GM21786 (cell line): ENCODE measurements at regions not wholly inside any gene's neighbourhood (a gene's known extent, or its start where the extent isn't known, plus 50 kb on each side); places are given as distances from the start of the nearest gene placed in this dataset.

Source experiments
- ATAC-seq: cut with Tn5 transposase; IDR thresholded peaks from one replicate; pipeline ENCODE4 v1.9.1; 2021; ENCODE audit not compliant: unreplicated experiment

DNA sequence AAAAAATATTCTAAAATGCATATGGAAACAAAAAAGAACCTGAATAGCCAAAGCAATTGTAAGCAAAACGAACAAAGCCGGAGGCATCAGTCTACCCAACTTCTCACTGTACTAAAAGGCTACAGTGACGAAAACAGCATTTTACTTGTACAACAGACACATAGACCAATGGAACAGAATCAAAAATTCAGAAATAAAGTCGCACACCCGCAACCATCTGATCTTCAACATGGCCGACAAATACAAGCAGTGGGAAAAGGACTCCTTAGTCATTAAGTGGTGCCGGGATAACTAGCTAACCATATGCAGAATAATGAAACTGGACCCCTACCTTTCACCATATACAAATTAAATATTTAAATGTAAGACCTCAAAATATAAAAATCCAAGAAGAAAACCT, 203.9 kb upstream of the PPFIA2 start:
- ATAC-seq: no peak

DNA sequence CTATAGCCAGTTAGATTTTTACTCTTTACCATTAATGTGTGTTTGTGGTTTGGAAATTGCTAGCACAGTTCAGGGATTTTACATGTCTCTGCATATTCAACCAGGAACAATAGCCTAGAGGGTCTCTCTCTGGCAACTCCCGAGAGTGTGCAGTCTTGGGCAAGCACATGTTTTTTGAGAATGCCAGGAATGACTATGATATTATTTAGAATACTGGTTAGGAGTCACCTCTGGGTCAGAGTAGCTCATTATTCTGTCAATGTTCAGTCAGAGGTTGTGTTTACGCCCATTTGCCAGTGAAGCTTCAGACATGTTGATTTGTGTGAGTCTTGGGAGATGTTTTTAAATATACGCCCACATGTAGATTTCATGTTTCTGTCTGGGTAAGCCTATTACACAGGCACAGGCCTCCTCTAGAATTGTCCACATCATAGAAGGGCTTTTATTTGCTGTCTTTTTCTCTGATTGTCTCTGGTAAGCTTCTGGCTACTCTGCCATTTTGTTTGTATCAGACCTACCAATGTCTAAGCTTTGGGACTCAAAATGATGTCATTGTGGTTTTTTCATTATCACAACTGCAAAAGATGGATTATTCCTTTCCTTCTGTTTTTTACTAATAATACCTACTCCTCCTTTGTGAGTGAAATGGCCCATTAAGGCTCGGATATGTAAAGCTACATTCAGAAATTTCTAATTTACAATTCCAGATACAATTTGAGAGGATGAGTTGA, 203.1 kb upstream of the PPFIA2 start:
- ATAC-seq: no peak

DNA sequence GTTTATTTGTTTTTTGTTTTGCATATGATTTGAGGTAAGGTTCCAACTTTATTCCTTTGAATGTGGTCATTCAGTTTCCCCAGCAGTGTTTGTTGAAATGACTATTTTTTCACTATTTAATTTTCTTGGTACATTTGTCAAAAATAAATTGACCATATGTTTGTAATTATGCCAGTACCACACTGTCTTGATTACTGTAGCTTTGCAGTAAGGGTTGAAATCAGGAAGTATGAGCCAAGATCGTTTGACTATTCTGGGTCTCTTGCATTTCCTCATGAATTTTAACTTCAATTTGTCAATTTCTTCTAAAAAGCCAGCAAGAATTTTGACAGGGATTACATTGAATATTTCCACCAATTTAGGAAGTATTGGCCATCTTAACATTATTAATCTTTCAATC, 199.3 kb upstream of the PPFIA2 start:
- ATAC-seq: no peak

DNA sequence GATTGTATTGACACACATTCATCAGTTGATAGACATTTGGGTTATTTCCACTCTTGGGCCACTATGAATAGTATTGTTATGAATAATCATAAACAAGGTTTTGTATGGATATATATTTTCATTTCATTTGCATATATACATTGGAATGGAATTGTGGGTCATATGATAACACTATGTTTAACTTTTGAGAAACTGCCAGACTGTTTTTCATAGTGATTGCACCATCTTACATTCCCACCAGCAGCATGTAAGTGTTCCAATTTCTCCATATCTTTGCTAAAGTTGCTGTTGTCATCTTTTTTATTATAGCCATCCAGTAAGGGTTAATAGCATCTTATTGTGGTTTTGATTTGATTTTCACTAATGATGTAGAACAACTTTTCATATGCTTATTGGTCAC, 198.5 kb upstream of the PPFIA2 start:
- ATAC-seq: no peak

DNA sequence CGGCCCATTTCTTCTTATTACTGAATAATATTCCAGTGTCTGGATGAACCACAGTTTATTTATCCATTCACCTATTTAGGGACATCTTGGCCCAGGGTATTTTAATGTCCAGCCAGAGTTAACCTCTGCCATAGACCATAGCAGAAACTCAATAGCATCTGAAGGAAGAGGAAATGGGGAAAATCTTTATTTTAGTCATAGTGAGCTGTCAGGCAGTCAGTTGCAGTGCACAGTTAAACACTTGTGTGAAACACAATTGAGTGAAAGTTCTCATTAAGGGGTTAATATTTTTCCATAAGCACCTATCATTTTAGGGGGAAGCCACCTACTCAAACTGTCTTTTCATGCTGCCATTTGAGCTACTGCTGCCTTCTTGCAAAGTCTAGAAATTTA, 197.3 kb upstream of the PPFIA2 start:
- ATAC-seq: no peak

DNA sequence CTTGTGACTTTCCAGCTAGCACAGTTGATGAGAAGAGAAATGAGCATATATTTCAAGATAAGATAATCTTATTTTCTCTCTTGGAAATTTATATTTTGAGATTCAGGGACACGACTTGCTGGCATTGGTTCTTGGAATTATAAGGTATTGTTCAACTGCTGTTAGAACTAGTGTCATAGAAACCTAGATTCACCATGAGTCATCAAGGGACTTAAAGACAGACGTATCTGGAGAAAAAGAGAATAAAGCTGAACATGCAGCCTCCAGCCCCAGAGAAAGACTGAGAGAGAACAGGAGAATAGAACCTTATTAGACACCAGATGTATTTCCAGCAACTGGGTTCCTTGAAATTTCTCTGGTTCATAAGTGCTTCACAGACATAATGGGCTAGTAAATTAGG, 194.4 kb upstream of the PPFIA2 start:
- no peak for ATAC-seq

DNA sequence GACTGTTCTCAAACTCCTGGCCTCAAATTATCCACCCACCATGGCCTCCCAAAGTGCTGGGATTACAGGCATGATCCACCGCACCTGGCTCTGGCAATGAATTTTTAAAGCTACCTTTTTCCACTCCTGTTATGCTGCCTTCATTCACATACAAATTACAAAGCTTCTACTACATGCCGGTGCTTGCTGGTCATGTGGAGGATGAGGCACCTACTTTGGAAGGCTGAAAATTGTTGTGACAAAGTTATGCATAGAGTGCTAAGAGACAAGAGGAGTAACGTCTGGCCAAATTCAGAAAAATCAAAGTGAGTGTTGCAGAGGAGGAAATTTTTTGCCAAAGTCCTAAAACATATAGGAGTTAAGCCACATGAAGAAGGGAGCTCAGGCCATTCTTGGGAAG, 191.7 kb upstream of the PPFIA2 start:
- no peak for ATAC-seq

DNA sequence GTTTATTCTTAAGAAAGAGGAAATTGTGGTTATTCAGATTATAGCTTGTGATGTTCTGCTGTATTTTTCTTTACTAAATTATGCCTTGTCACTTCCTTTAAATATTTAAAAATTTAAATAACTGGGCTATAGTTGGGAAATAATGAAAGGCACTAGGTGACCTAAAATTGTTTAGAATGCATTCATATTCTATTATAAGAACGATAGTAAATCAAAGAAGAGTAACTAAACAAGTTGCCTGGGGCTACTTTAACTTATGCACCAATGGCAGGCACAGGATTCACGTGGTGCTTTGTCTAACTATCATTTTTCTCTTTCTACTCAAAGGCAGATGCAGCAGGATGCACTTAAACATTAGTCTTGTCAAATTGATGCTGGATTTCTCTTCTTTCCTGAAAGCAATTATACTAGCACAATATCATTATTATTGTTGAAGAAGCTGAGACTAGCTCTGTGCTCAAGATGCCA, 190.7 kb upstream of the PPFIA2 start:
- ATAC-seq: no peak

DNA sequence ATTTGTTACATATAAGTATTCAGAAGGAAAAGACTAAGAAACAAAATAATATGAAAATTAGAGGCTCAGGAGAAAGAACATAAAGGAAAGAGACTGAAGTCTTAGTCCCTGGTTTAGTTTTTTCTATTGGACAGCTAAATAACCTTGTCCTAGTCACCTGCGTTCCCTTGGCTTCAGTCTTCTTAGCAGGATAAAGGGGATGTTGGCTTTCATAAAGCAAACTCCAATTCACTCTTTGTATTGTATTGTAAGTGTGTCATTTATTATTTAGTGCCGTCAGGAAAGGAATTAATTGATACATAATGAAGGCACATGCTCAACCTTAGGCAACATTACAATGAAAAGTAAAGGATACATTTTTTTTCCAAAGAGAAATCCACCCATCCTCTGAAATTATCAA, 190.3 kb upstream of the PPFIA2 start:
- ATAC-seq: no peak

DNA sequence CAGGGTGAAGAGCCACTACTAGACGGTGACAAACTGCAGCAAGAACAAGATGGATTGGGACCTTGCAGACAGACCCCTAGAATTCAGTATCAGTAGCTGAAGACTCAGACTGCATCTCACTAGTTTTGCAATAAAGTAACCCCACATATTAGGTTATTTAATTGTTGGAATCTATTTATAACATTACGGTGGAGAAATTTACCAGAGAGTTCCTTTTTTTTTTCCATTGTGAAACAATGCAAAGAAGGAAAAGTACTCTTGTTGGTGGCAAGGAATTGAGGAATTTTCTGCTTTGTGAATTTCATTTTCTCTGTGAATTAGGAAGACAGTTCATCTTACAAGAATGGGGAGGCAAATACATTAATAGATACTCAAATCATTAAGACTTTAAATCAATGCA, 185.7 kb upstream of the PPFIA2 start:
- ATAC-seq: no peak

DNA sequence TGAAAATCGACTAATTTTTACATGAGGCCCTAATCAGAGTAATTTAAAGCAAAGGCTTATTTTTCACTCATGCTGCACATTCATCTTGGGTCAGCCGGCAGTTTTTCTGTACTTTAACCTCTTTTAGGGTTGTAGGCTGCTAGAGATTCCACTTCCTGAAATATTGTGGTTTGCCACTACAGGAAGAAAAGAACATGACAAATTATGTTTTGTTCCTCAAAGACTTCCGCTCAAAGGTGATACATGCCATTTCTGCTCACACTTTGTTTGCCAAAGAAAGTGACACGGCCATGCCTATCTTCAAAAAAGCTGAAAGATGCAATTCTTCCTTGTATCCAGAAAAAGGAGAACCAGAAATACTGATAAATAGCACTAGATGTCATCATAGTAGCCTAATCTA, 183.4 kb upstream of the PPFIA2 start:
- ATAC-seq: peak; percentile 82

DNA sequence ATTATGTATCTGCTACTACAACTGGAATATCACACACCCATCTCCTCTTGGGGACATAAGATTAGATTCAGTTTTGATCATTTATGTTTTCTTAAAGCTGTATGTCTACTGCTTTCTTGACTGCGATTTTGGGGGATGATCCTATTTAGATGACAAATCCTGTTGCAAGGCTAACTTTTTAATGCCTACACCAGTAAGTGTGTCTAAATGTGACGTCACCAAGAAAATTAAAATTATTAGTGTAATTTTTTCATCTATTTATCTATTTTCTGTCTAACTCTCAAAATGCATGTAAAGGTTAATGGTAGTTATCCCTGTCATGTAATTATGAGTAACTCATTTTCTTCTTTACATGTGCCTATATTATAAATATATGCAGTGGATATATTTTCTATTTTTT, 170.9 kb upstream of the PPFIA2 start:
- ATAC-seq: no peak

DNA sequence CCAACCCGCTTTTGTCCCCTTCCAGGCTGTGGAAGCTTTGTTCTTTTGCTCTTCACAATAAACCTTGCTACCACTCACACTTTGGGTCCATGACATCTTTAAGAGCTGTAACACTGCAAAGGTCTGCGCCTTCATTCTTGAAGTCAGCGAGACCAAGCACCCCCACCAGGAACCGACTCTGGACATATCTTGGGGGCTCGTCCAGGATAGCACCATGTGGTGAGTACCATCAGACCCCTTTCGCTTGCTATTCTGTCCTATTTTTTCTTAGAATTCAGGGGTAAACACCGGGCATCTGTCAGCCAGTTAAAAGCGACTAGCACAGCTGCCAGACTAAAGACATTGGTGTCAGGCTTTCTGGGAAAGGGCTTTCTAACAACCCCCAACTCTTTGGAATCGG, 137.6 kb upstream of the PPFIA2 start:
- ATAC-seq: no peak

DNA sequence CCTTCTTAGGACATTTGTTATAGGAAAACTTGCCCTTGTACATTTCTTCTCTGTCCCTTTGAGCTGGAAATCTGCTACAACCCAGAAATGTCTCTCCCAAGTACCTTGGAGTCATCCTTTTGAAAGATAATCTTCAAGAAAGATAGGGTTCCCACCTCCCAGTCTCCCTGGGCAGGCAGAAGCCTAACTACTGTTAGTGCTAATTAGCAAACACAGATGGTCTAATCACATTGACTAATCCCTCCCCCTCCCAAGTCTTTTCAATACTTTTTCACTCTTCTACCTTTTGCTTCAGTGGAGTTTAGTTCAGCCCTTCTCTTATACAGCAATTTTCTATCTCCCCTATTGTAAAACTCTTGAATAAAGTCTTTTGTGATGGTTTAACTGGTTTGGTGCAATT, 129.8 kb upstream of the PPFIA2 start:
- no peak for ATAC-seq

DNA sequence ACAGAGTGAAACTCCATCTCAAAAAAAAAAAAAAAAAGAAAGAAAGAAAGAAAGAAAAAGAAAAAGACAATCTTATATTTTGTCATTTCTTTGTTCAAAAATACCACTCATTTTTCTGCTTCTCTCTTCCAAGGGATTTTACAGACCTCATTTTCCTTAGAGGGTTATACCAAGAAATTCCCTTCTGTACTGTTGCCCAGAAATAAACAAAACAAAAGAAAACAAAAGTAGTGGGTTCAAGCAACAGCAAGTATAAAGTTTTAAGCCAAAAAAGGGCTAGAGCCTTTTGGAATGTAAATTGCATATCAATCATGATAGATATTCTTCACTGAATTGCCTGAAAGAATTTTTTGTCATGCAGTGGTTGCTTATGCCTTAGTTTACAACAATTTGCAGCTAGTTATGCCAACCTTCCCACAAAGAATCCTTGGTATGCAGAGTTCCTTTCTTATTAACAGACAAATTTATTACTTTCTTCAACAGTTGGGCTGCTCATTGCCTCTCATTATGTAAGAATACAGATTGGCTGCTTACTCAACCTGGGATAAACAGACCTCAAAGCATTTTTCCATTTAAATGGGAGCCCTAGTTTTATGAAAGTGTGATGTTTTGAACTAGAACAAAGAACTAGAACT, 129.1 kb upstream of the PPFIA2 start:
- ATAC-seq: no peak

DNA sequence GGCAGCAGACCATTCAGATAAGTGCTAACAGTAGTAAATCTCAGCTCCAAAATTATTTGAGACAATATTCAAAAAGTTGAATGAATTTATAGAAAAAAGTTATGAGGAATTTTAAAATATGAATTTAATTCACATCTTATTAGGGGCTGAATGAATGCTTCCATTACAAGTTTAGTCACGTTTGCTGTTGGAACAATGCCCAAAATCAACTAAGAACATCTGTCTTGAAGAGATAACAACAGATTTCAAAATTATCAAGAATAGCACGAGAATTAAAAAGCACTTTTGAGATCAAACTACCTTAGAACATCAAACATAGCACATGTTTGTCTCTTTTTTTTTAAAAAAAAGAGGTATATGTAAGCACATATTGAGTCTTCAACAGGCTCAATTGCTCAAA, 115.4 kb upstream of the PPFIA2 start:
- no peak for ATAC-seq

DNA sequence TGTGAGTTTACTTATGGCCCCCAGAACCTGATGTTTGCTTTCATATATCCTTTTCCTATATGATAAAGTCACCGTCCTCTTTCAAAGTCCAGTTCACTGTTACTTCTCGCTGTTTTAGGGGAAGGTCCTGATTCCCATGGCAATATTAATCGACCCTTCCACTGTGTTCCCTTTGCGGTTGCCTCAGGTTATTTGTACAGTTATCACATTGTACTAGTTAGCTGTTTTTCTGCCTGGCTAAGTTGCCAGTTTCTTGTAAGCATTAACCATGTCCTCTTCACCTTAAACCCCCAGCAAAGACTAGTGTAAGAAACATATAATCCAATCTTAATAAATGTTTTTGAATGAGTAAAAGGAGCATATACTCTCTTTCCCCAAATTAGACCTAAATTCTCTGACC, 115.0 kb upstream of the PPFIA2 start:
- no peak for ATAC-seq

DNA sequence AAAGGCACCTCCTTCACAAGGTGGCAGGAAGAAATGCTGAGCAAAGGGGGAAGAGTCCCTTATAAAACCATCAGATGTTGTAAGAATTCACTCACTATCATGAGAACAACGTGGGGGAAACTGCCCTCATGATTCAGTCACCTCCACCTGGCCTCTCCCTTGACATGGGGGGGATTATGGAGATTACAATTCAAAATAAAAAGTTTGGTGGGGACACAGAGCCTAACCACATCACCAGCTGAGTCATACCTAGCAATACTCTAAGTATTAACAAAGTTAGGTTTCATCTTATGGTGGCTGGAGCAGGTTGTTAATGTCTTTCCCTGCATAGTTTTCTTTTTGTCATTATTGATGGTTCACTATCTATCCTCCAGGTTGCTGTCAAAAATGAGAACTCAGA, 113.2 kb upstream of the PPFIA2 start:
- no peak for ATAC-seq

DNA sequence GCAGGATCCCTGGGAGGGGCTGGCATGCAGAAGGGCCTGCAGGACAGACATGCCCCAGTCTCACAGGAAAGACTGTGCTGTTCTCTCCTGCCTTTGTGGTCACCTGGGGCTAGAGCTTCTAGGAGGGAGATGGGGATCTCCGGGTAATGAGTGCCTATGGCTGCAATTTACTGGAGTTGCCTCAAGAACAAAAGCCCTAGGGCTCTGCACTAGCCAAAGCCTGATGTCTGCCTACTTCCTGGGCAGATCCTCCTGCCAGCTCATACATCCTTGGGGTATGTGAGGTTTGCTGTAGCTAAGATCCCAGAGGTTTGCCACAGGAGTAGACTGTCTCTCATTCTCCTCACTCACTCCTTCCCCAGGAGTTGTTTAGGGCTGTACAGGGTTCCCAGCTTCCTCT, 106.9 kb upstream of the PPFIA2 start:
- no peak for ATAC-seq

DNA sequence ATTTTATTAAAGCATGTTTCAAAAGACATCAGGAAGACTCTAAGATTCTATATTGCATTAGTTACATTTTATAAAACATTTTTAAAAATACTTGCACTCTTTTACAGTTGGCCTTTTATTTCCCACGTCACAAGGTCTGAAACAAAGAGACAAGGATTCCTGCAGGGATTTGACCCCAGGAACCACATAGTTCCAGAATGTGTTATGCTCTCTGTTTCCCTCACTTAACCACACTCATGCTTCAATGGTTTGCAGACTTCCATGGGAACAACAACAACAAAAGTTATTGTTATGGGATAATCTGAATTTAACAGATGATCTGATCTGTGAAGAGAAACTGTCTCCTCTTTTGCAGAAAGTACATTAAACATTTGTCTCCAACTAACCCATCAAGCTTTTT, 104.3 kb upstream of the PPFIA2 start:
- ATAC-seq: no peak

DNA sequence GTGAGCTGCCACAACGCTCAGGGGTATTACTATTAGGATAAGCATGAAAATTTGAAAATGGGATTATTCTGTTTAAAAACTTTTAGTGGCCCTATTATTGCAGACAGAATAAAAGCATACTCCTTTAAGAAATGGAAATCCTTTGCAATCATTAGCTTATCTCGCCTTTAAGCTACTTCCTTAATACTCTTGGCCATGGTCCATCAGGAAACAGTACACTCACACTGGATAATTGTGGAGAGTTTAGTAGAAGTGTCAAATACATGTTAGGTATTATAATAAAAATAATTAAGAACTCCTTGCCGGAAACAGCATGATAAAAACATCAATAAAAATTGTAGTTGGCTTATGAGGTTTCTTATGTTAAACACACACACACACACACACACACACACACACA, 100.4 kb upstream of the PPFIA2 start:
- no peak for ATAC-seq

DNA sequence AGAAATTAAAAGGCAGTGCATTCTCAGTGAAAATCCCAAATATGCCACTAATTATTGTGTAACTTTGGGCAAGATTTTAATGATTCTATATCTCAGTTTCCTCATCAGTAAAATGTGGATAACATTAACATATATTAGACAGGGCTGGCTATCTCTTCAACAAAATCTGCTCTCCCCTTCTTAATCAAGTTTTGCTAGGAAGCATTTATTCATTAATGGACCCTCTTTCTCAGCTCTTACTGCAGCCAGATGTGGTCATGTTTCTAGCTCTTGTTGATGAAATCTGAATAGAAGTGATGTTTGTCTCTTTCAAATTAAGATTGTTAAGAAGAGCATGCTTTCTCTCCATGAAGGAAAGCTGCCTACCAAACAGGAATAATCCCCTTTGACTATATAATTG, 84.4 kb upstream of the PPFIA2 start:
- no peak for ATAC-seq

DNA sequence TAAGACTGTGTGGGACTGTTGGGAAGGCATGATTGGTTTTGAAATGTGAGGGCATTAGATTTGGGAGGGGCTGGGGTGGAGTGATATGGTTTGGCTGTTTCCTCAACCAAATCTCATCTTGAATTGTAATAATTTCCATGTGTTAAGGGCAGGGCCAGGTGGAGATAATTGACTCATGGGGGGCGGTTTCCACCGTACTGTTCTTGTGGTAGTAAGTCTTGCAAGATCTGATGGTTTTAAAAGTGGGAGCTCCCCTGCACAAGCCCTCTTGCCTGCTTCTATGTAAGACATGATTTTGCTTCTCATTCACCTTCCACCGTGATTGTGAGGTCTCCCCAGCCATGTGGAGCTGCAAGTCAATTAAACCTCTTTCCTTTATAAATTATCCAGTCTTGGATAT, 76.6 kb upstream of the PPFIA2 start:
- ATAC-seq: no peak
